ENCODE measurements at regions not wholly inside any gene's neighbourhood (a gene's known extent, or its start where the extent isn't known, plus 50 kb on each side); places are given as distances from the start of the nearest gene placed in this dataset.

GRCh38 chr2:35920061-35920460, 435.5 kb upstream of the CRIM1 start:
- no peak for DNase-seq
- H3K4me3 Mint-ChIP-seq = no peak overlapping the region
- H3K9me3 ChIP-seq (ENCODE audit: control insufficient read depth, low read length, poor library complexity, severe bottlenecking) = no peaks in the 10 kb centered on the region
- H3K36me3 Mint-ChIP-seq (ENCODE audit: low read depth) = no peaks in the 10 kb centered on the region
- no peak overlapping the region for H3K27ac Mint-ChIP-seq
- H3K27me3 Mint-ChIP-seq = peaks cover 11% of the 10 kb centered on the region
- no peak for ATAC-seq
- no peaks in the 10 kb centered on the region for H3K4me1 Mint-ChIP-seq

DNA sequence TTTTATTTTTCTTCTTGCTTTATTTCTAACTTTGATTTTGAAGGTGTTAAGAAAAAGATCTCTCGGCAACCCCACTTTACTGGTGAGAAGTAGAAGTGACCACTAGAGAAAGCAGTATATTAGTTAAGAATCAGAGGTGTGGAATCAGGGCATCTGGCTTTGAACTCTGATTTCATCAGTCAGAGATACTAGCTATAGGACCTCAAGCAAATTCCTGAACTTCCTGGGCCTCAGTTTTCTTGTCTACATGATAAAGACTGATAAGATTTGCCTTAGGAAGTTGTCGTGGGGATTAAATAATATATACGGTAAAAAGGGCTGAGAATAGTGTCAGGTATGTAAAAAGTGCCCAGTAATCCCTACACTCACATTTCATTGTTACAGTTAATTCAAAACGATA, 440.3 kb upstream of the CRIM1 start:
- Mint-ChIP-seq H3K27me3 (peaks cover 7% of the 10 kb centered on the region), H3K4me1 (peaks cover 2% of the 10 kb centered on the region), H3K36me3 (ENCODE audit: low read depth) (no peaks in the 10 kb centered on the region), H3K4me3 (no peak overlapping the region), H3K27ac (peak overlapping the region; percentile 3)
- ATAC-seq (no peak), DNase-seq (no peak)
- H3K9me3 ChIP-seq (ENCODE audit: control insufficient read depth, low read length, poor library complexity, severe bottlenecking) = no peaks in the 10 kb centered on the region

- ATAC-seq = no peak
- no peak for DNase-seq
- H3K4me1 Mint-ChIP-seq = peaks cover 25% of the 10 kb centered on the region
- no peaks in the 10 kb centered on the region for H3K9me3 ChIP-seq (ENCODE audit: control insufficient read depth, low read length, poor library complexity, severe bottlenecking)
- H3K27ac Mint-ChIP-seq = peak overlapping the region; percentile 72
- no peaks in the 10 kb centered on the region for H3K27me3 Mint-ChIP-seq
- H3K36me3 Mint-ChIP-seq (ENCODE audit: low read depth) = no peaks in the 10 kb centered on the region
- H3K4me3 Mint-ChIP-seq = peak overlapping the region; percentile 78
These were observed 463.6 kb upstream of the CRIM1 start for GRCh38 chr2:35891936-35892335.

DNA sequence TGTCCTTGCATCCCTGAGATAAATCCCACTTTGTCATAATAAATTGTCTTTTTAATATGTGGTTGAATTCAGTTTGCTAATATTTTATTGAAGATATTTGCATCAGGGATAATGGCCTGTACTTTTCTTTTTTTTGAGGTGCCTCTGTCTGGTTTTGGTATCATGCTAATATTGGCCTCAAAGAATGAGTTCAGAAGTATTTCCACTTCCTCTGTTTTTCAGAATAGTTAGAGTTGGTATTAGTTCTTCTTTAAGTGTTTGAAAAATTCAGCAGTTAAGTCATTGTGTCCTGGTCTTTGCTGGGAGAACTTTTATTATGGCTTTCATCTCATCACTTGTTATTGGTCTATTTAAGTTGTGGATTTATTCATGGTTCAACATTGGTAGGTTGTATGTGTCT, 464.1 kb upstream of the CRIM1 start:
- ATAC-seq (no peak), DNase-seq (no peak)
- no peaks in the 10 kb centered on the region for H3K27me3 Mint-ChIP-seq
- no peaks in the 10 kb centered on the region for H3K9me3 ChIP-seq (ENCODE audit: control insufficient read depth, low read length, poor library complexity, severe bottlenecking)
- peaks cover 25% of the 10 kb centered on the region for H3K4me1 Mint-ChIP-seq
- H3K4me3 Mint-ChIP-seq = peak overlapping the region; percentile 78
- peak overlapping the region; percentile 72 for H3K27ac Mint-ChIP-seq
- no peaks in the 10 kb centered on the region for H3K36me3 Mint-ChIP-seq (ENCODE audit: low read depth)

DNA sequence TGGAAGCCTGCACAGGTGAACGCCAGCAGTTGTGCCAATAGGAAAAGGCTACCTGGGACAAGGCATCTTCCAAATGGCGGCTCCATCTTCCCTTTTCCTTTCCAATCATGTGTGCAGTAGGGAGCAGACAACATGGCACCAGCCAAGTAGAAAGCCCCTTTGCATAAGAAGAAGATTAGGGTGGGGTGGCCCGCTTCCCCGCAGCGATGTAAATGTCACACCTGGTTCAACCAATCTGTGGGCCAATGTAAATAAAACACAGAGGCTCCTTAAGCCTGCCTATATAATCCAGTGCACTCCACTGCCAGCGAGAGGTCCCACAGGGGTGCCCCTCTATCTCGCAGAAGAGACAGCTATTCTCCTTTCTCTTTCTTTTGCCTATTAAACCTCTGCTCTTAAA, 468.4 kb upstream of the CRIM1 start:
- H3K9me3 ChIP-seq (ENCODE audit: control insufficient read depth, low read length, poor library complexity, severe bottlenecking) = no peaks in the 10 kb centered on the region
- no peaks in the 10 kb centered on the region for H3K27me3 Mint-ChIP-seq
- no peaks in the 10 kb centered on the region for H3K36me3 Mint-ChIP-seq (ENCODE audit: low read depth)
- H3K4me1 Mint-ChIP-seq = peaks cover 9% of the 10 kb centered on the region
- ATAC-seq (no peak), DNase-seq (no peak)
- H3K27ac Mint-ChIP-seq = no peak overlapping the region
- H3K4me3 Mint-ChIP-seq = no peak overlapping the region

GRCh38 chr2:35873921-35874320, 481.7 kb upstream of the CRIM1 start:
- H3K9me3 ChIP-seq (ENCODE audit: control insufficient read depth, low read length, poor library complexity, severe bottlenecking) = no peaks in the 10 kb centered on the region
- Mint-ChIP-seq H3K27ac (no peak overlapping the region), H3K4me3 (no peak overlapping the region), H3K36me3 (ENCODE audit: low read depth) (peaks cover 4% of the 10 kb centered on the region), H3K4me1 (no peaks in the 10 kb centered on the region), H3K27me3 (peaks cover 22% of the 10 kb centered on the region)
- ATAC-seq (no peak), DNase-seq (no peak)

DNA sequence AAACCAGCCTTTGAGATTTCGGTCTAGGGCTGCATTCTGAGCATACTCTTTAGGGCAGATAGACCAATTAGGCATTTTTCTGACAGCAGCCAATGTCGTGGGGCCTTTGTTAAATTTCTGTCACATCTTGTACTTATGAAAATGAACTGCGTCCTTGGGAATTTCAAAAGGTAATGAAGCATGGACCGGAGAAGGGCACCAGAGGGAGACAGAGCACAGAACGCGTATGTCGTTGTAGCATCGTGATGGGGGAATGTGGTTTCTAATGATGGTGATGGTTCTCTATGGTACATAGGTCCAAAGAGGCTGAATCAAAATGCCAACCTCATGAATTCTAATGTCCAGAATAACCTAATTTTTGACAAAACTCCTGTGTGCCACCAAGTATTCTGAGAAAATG, 483.9 kb upstream of the CRIM1 start:
- no peaks in the 10 kb centered on the region for H3K9me3 ChIP-seq (ENCODE audit: control insufficient read depth, low read length, poor library complexity, severe bottlenecking)
- H3K27me3 Mint-ChIP-seq = peaks cover 16% of the 10 kb centered on the region
- no peak for ATAC-seq
- DNase-seq = no peak
- no peaks in the 10 kb centered on the region for H3K4me1 Mint-ChIP-seq
- no peak overlapping the region for H3K4me3 Mint-ChIP-seq
- no peaks in the 10 kb centered on the region for H3K36me3 Mint-ChIP-seq (ENCODE audit: low read depth)
- no peak overlapping the region for H3K27ac Mint-ChIP-seq

- H3K27me3 Mint-ChIP-seq = peaks cover 16% of the 10 kb centered on the region
- no peak overlapping the region for H3K27ac Mint-ChIP-seq
- DNase-seq = no peak
- no peak for ATAC-seq
- H3K4me1 Mint-ChIP-seq = no peaks in the 10 kb centered on the region
- no peaks in the 10 kb centered on the region for H3K36me3 Mint-ChIP-seq (ENCODE audit: low read depth)
- H3K4me3 Mint-ChIP-seq = no peak overlapping the region
- H3K9me3 ChIP-seq (ENCODE audit: control insufficient read depth, low read length, poor library complexity, severe bottlenecking) = no peaks in the 10 kb centered on the region
These were observed 484.9 kb upstream of the CRIM1 start for GRCh38 chr2:35870713-35871112.

- no peak for DNase-seq
- Mint-ChIP-seq H3K27me3 (peaks cover 12% of the 10 kb centered on the region), H3K27ac (no peak overlapping the region), H3K4me3 (no peak overlapping the region), H3K36me3 (ENCODE audit: low read depth) (no peaks in the 10 kb centered on the region), H3K4me1 (no peaks in the 10 kb centered on the region)
- ATAC-seq = no peak
- no peaks in the 10 kb centered on the region for H3K9me3 ChIP-seq (ENCODE audit: control insufficient read depth, low read length, poor library complexity, severe bottlenecking)
These were observed 491.4 kb upstream of the CRIM1 start for GRCh38 chr2:35864141-35864540.

DNA sequence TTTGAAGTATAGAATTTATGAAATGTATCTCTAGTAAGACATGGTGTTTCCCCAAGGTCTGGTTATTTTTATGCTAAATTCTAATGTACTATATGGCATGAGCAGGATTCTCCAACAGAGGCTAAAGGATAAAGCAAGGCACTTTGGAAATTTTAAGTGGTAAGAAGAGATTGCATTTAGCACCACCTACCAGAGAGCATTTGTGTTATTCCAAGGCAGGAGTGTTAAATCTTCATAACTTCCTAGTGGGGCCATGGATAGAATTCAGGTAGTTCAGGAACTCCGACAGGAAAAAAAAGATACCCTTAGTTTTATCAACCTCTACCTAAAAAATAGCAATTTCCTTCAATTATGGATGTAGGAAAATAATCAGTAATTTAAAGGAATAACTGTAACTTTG, 497.4 kb upstream of the CRIM1 start:
- H3K27me3 Mint-ChIP-seq = peaks cover 11% of the 10 kb centered on the region
- H3K4me3 Mint-ChIP-seq = no peak overlapping the region
- H3K27ac Mint-ChIP-seq = no peak overlapping the region
- ATAC-seq = no peak
- H3K9me3 ChIP-seq (ENCODE audit: control insufficient read depth, low read length, poor library complexity, severe bottlenecking) = no peaks in the 10 kb centered on the region
- no peak for DNase-seq
- no peaks in the 10 kb centered on the region for H3K4me1 Mint-ChIP-seq
- no peaks in the 10 kb centered on the region for H3K36me3 Mint-ChIP-seq (ENCODE audit: low read depth)

- ATAC-seq = no peak
- Mint-ChIP-seq H3K27me3 (peaks cover 6% of the 10 kb centered on the region), H3K27ac (no peak overlapping the region), H3K4me1 (no peaks in the 10 kb centered on the region), H3K36me3 (ENCODE audit: low read depth) (no peaks in the 10 kb centered on the region), H3K4me3 (no peak overlapping the region)
- H3K9me3 ChIP-seq (ENCODE audit: control insufficient read depth, low read length, poor library complexity, severe bottlenecking) = no peaks in the 10 kb centered on the region
- no peak for DNase-seq
These were observed 498.1 kb upstream of the CRIM1 start for GRCh38 chr2:35857498-35857897.

DNA sequence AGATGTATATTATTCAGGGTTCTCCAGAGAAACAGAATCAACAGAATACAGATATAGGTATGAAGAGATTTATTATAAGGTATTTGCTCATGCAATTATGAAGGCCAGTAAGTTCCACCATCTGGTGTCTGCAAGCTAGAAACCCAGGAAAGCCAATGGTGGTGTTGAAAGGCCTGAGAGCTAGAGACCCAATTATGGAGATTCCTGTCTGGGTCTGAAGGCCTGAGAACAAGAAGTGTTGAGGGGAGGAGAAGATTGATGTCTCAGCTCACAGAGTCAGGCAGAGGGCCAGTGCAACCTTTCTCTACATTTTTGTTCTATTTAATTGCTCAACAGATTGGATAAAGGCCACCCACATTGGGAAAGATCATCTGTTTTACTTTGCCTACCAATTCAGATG, 524.2 kb upstream of the CRIM1 start:
- Mint-ChIP-seq H3K4me3 (no peak overlapping the region), H3K27me3 (peaks cover 8% of the 10 kb centered on the region), H3K27ac (no peak overlapping the region), H3K36me3 (ENCODE audit: low read depth) (no peaks in the 10 kb centered on the region), H3K4me1 (no peaks in the 10 kb centered on the region)
- no peak for ATAC-seq
- H3K9me3 ChIP-seq (ENCODE audit: control insufficient read depth, low read length, poor library complexity, severe bottlenecking) = peaks cover 3% of the 10 kb centered on the region
- no peak for DNase-seq

GRCh38 chr2:35830833-35831232, 524.7 kb upstream of the CRIM1 start:
- Mint-ChIP-seq H3K4me3 (no peak overlapping the region), H3K27me3 (peaks cover 8% of the 10 kb centered on the region), H3K4me1 (no peaks in the 10 kb centered on the region), H3K36me3 (ENCODE audit: low read depth) (no peaks in the 10 kb centered on the region), H3K27ac (no peak overlapping the region)
- H3K9me3 ChIP-seq (ENCODE audit: control insufficient read depth, low read length, poor library complexity, severe bottlenecking) = peaks cover 3% of the 10 kb centered on the region
- DNase-seq = no peak
- no peak for ATAC-seq

DNA sequence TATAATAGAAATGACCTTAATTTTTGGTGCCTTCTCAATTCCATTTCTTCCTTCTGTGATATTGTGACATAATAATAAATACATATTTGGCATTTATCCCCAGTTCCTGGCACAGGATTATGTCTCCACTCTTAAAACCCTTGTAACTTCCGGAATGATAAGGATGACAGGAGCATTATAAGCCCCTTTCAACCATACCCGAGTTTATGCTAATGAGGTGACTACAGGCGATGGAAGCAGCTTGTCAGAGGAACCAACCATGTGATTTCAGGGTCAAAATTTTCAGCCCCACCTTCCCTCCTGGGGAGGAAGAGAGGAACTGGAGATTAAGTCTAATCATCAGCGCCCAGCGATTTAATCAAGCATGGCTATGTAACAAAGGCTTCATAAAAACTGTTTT, 528.5 kb upstream of the CRIM1 start:
- H3K9me3 ChIP-seq (ENCODE audit: control insufficient read depth, low read length, poor library complexity, severe bottlenecking) = no peaks in the 10 kb centered on the region
- DNase-seq (no peak), ATAC-seq (no peak)
- no peak overlapping the region for H3K4me3 Mint-ChIP-seq
- H3K4me1 Mint-ChIP-seq = no peaks in the 10 kb centered on the region
- H3K27me3 Mint-ChIP-seq = peaks cover 15% of the 10 kb centered on the region
- no peaks in the 10 kb centered on the region for H3K36me3 Mint-ChIP-seq (ENCODE audit: low read depth)
- H3K27ac Mint-ChIP-seq = no peak overlapping the region

GRCh38 chr2:35822716-35823115, 532.9 kb upstream of the CRIM1 start:
- ATAC-seq = no peak
- peaks cover 17% of the 10 kb centered on the region for H3K27me3 Mint-ChIP-seq
- H3K4me1 Mint-ChIP-seq = no peaks in the 10 kb centered on the region

More at GRCh38 chr2:35822716-35823115, 532.9 kb upstream of the CRIM1 start:
- no peak for DNase-seq
- Mint-ChIP-seq H3K4me3 (no peak overlapping the region), H3K36me3 (ENCODE audit: low read depth) (no peaks in the 10 kb centered on the region), H3K27ac (no peak overlapping the region)
- no peaks in the 10 kb centered on the region for H3K9me3 ChIP-seq (ENCODE audit: control insufficient read depth, low read length, poor library complexity, severe bottlenecking)

Measured in T-helper 17 cell (primary cell).